HG03196 (cell line): ENCODE measurements at regions not wholly inside any gene's neighbourhood (a gene's known extent, or its start where the extent isn't known, plus 50 kb on each side); places are given as distances from the start of the nearest gene placed in this dataset.
A peak's percentile ranks its signal among the peaks of the same experiment; 100 is the strongest.
"Not testable (repeated sequence)": the region's sequence is repeated elsewhere in the genome, so short reads cannot be mapped to it uniquely, and the experiment has no call there.

Source experiments
- ATAC-seq: cut with Tn5 transposase; IDR thresholded peaks from one replicate; pipeline ENCODE4 v1.9.1; 2021; ENCODE audit not compliant: unreplicated experiment

- no peak for ATAC-seq
Measured at GRCh38 chr9:740221-740620, 101.3 kb upstream of the DMRT1 start.

GRCh38 chr9:742104-742503 lies 99.4 kb upstream of the DMRT1 start:
- ATAC-seq, result no peak

GRCh38 chr9:742914-743589 lies 98.4 kb upstream of the DMRT1 start:
- ATAC-seq, result no peak

- ATAC-seq, result no peak
Measured at GRCh38 chr9:744046-744712, 97.3 kb upstream of the DMRT1 start.

GRCh38 chr9:744790-745484 lies 96.6 kb upstream of the DMRT1 start:
- no peak for ATAC-seq

- ATAC-seq, result no peak
Measured at GRCh38 chr9:745761-746380, 95.6 kb upstream of the DMRT1 start.

- ATAC-seq, result no peak
Measured at GRCh38 chr9:746661-747434, 94.6 kb upstream of the DMRT1 start.

- ATAC-seq, result no peak
Measured at GRCh38 chr9:747567-747966, 93.9 kb upstream of the DMRT1 start.

GRCh38 chr9:748861-749497 lies 92.5 kb upstream of the DMRT1 start:
- ATAC-seq, result no peak

GRCh38 chr9:749716-750115 lies 91.8 kb upstream of the DMRT1 start:
- no peak for ATAC-seq

GRCh38 chr9:750249-750967 lies 91.1 kb upstream of the DMRT1 start:
- peak; percentile 4 for ATAC-seq

- peak; percentile 72 for ATAC-seq
Measured at GRCh38 chr9:751137-752051, 90.1 kb upstream of the DMRT1 start.

GRCh38 chr9:752201-752600 lies 89.3 kb upstream of the DMRT1 start:
- ATAC-seq, result no peak

- no peak for ATAC-seq
Measured at GRCh38 chr9:752681-753200, 88.8 kb upstream of the DMRT1 start.

- not testable (repeated sequence) for ATAC-seq
Measured at GRCh38 chr9:753734-754133, 87.8 kb upstream of the DMRT1 start.

GRCh38 chr9:754150-754931 lies 87.2 kb upstream of the DMRT1 start:
- ATAC-seq, result no peak

- ATAC-seq, result no peak
Measured at GRCh38 chr9:755454-756381, 85.8 kb upstream of the DMRT1 start.
